ENCODE measurements at regions not wholly inside any gene's neighbourhood (a gene's known extent, or its start where the extent isn't known, plus 50 kb on each side); places are given as distances from the start of the nearest gene placed in this dataset.

DNA sequence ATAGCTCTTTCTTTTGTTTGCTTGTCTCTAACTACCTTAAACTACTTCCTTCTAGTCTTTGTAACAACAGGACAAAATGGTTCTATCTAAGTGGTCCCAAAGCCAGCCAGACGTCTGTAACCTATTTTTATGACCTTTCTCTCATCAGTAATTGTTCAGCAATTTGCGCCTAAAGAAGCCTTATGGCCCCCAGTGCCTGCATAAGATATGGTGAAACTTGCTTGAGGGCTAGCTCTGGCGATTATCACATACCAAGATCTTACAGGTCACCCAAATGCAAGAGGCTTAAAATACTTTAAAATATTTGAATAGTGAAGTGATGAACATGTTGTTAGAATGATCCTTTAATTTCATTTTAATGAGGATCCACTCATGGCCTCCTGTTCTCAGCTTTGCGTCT lies 369.4 kb downstream of the SOX2 start:
- TF ChIP-seq, protein P1, sequence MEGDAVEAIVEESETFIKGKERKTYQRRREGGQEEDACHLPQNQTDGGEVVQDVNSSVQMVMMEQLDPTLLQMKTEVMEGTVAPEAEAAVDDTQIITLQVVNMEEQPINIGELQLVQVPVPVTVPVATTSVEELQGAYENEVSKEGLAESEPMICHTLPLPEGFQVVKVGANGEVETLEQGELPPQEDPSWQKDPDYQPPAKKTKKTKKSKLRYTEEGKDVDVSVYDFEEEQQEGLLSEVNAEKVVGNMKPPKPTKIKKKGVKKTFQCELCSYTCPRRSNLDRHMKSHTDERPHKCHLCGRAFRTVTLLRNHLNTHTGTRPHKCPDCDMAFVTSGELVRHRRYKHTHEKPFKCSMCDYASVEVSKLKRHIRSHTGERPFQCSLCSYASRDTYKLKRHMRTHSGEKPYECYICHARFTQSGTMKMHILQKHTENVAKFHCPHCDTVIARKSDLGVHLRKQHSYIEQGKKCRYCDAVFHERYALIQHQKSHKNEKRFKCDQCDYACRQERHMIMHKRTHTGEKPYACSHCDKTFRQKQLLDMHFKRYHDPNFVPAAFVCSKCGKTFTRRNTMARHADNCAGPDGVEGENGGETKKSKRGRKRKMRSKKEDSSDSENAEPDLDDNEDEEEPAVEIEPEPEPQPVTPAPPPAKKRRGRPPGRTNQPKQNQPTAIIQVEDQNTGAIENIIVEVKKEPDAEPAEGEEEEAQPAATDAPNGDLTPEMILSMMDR (IDR thresholded peaks at IDR 0.05; ENCODE audit: low read length) = no peak
- no peak for TF ChIP-seq EZH2 (IDR thresholded peaks at IDR 0.05; ENCODE audit: borderline replicate concordance, low read length)

Measured in OCI-LY1 (cell line).